ENCODE measurements at regions not wholly inside any gene's neighbourhood (a gene's known extent, or its start where the extent isn't known, plus 50 kb on each side); places are given as distances from the start of the nearest gene placed in this dataset.
"Not testable (repeated sequence)": the region's sequence is repeated elsewhere in the genome, so short reads cannot be mapped to it uniquely, and the experiment has no call there.

DNA sequence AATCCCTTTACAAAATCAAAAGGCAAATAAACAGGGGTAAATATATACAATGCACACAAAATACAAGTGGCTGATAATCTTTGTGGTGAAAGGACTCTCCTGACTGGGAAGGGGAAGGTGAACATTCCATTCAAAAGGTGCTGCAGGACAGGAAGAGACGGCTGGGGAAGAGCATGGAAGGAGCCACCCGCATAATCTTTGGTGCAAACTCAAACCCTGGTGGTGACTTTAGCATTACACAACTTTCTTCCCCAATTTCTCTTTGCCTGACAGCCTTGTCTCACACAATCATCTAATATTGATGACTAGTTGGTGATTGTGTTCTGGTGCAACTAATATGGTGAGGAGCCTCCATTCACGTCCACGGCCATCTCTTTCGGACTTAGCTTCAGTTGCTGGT lies 117.0 kb upstream of the EGFR start:
- no peak for DNase-seq

DNA sequence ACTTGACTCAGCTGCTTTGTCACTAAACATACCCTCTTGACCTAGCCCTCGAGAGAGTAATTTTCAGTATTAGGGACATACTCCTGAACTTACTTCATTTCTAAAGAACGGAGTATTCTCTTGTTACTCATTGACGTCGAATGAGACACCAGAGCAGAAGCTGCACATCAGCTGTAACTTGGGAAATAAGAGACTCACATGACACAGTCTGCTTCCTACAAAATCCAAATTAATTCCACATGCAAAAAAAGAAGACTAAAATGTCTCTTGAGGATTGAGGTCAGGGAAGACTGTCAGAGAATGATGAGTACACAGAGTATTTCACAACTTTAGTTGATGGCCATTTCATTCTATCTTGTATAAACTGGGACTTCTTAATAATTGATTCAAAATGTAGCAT lies 114.7 kb upstream of the EGFR start:
- DNase-seq, result no peak

DNA sequence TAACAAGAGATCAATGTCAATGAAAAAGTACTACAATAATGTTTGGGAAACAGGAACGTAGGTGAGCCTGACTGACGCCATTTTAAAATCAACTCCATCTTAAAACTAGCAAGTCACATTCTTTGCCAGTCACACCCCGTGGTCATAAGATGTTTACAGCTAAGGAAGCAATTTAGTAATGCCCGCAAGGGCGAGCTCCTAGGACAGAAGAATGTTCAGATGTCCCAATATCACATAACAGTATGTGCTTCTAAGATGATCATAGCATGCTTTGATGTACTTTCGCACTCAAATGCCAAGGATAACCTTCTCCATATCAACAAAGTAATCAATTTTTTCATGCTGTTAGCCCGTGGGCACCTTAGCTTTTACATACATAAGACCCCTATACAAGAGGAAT lies 113.8 kb upstream of the EGFR start:
- DNase-seq, result no peak

DNA sequence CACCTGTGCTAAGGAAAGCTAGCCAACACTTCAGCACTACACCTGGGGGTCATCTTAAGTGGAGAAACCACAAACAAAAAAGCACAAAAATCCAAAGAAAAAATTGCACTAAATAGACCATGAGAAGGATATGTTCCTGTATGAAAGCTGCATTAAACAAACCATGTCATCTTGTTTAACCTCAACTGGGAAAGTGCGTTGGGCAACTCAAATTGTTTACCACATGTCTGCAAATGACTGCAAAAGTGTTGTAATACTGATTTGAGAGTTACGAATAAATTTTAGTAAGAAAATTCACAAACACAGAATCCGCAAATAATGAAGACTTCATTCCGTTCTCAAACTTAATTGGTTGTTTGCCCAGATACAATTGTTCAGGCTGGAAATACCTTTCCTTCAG lies 111.9 kb upstream of the EGFR start:
- no peak for DNase-seq

DNA sequence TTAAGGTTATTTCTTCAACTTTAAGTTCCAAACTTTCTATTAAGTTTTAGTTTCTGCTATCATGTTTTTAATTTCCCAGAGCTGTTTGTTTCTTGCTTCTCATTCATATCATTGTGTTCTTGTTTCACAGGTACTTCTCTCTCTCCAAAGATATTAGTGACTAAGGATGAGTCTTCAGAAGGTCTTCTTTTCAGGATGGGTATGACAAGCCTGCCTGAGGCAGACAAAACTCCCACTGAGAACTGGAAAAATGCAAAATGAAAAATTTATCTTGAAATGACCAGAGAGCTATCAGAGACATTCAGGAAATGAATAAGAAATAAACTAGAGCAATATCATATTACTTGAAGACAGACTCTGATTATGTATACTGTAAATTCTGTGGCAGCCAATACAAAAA lies 110.8 kb upstream of the EGFR start:
- no peak for DNase-seq

DNA sequence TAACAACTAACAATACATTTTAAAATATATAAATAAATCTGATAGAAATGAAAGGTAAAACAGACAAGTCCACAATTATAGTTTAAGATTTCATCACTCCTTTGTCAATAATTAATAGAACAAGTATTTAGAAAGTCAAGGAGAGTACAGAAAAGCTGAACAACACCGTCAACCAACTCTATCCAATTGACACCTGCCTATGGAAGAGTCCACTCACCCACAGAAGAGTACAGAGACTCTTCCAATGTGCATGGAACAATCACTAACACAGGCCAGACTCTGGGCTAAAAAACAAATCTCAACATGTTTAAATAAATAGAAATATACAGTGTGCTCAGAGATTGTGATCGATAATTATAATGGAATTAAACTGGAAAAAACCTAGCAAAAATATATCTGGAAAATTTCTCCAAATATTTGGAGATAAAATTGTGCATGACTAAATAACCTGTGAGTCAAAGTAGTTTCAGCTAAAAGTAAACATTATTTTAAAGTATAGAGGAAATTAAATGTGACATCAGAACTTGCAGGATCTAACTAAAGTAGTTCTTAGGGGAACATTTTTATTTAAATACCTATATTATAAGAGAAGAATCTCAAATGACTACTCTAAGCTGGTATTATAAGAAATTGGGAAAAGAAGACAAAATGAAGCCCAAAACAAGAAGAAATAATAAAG lies 109.9 kb upstream of the EGFR start:
- DNase-seq, result no peak

DNA sequence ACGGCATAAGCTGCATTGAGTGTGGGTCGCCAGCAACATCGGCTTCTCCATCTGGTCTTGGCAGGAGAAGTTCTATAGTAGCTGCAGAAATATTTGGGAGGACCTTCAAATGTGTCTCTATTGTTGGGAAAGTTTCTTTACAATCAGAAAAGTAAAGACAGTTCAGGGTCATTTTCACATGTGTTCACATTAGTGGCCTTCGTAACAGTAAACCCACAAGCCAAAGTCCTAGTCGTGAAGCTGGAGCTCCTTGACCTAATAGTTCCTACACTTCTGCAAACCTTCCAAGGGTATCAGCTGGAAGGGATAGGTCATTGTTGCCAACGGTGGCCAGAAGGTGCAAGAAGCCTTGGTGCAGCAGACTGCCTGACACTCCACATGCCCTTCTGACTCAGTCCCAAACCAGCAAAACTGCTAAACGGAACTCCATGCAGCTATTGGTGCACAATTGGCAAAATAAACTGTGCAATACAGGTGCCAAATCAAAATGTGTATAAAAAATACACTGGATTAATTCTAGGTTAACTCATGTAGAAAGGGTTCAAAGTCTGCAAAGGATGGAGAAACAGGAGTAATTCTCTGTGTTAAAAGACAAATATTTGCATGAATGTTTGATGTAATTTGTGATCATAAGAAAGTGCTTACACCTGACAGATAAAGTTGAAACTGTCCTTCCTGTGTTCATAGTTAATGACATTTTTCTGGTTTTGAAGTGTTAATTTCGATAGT lies 102.8 kb upstream of the EGFR start:
- no peak for DNase-seq

DNA sequence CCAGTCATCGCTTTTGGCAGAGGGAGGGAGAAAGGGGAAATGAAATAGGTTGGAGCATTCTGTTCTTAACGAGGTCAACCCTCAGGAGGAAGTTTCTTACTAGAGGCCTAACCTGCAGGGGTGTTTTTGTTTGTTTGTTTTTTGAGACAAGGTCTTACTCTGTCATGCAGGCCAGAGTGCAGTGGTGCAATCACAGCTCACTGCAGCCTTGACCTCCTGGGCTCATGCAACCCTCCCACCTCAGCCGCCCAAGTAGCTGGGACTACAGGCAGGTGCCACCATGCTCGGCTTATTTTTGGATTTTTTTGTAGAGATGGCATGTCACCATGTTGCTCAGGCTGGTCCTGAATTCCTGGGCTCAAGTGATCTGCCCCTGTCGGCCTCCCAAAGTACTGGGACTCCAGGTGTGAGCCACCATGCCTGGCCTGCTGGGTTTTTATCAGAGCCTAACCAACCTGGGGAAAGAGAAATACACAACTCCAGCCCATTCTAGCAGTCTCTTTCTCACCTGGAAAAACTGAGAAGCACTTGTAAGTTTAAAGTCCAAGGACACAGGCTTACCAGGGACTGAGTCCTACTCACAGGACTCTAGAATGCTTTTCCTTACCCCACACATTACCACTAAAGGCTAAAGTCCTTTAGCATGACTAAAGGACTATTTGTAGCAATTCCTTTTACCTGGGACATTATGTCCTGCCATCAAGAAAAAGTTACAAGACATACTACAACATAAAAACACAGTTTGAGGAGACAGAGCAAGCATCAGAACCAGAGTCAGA lies 101.0 kb upstream of the EGFR start:
- DNase-seq, result no peak

DNA sequence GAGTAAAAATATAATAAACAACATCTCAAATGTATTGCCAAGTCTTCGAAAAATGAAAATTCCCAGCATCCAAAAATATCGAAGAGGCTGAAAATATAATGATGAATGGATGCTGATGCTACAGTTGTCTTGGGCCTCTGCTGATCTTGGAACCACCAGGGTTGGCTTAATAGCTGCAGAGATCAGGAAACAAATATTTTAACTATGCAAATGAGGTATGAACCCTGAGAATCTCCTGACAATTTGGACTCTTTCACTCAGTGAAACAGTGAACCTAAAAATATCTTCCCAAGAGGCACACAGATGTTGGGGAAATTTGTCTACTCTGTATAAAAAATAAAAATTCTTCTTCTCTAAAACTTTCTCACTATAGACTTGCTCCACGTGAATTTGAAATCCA lies 97.7 kb upstream of the EGFR start:
- no peak for DNase-seq

DNA sequence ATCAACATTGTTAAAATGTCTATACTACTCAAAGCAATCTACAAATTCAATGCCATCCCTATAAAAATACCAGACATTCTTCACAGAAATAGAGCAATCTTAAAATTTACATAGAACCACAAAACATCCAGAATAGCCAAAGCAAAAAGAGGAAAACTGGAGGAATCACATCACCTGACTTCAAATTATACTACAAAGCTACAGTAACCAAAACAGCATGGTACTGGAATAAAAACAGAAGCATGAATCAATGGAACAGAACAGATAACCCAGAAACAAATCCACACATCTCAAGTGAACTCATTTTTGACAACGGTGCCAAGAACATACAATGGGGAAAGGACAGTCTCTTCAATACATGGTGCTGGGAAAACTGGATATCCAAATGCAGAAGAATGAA lies 87.3 kb upstream of the EGFR start:
- DNase-seq, result no peak

DNA sequence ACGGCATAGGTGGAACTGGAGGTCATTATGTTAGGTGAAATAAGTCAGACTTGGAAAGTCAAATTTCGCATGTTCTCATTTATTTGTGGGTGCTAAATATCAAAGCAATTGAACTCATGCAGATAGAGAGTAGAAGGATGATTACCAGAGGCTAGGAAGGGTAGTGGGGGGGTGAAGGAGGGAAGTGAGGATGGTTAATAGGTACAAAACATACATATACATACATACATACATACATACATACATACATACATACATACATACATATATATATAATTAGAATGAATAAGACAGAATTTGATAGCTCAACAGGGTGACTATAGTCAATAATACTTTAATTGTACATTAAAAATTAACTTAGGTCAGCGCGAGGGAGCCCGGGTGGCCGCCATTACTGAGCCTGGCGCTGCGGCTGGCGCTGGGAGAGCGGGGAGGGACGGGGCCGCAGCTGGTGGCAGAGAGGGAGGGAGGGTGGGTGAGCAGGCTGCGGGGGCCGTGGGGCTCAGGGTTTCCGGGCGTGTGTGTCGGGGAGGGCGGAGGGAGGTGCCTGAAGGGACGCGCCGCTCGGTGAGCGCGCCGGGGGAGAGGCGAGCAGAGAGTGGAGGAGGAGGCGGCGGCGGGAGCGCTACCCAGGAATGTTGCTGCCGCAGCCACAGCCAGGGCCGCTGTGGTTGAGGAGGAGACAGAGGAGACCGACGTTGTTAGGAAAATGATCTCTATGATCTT lies 85.8 kb upstream of the EGFR start:
- no peak for DNase-seq

DNA sequence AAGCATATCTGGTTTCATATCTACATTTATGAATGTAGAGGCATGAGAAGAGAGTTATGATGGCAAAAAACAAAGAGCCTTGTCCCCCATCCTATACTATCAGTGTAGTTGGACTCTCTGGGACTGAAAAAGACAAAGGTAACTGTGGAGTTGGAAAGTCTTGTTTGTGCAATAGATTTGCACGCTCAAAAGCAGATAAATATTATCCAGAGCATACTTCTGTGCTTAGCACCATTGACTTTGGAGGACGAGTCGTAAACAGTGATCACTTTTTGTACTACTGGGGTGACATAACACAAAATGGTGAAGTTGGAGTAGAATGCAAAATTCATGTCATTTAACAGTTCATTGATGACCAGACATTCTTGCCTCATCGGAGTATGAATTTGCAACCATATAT lies 85.2 kb upstream of the EGFR start:
- no peak for DNase-seq

DNA sequence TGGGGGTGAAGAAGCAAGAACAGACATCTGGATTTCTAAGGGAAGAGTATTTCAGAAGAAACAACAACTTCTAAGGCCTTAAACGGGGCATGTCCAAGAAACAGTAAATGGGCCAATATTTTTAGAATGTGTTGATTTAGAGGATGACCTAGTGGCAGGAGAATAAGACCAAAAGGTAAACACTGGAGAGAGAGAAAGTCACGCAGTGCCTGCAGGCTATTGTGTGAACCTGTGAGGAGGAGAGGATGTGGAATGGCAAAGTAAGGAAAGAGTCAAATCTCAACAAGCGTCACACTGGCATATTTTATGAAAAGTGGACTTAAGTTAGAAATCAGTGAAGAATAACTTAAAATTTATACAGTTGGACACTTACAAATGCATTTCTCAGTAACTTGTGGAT lies 78.1 kb upstream of the EGFR start:
- DNase-seq, result no peak

DNA sequence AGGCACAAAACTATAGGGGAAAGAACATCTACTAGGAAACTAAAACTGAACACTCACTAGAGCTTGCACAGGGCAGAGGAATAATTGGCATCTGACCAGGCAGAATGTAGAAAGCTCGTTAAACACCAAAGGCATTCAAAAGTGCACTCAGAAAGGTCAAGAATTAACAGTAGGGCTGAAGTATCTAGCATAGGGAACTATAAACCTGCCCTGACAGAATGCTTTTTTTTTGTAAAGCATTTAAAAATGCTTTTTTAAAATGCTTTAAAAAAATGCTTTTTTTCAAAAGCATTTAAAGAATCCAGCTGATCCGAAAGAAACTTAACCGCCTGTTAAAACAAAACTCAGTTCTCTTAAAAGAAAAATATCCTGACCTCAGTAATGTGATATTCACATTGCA lies 74.6 kb upstream of the EGFR start:
- no peak for DNase-seq

DNA sequence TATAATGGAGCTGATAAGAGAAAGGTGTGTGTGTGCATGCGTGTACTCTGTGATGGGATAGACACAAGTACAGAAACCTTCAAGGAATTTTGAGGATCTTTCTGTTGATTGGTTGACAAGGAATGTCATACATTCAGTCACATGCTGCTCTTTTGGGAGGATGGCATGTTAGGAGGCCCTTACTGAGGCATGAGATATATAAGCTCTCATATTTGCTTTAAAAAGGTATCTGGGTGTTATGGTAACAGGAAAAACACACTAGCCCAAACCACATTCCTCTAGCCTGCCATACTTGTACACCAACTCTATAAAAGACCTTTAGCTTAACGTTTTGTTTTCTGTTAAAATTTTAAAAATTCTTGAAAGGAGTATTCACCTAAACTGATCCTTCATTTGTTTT lies 72.5 kb upstream of the EGFR start:
- no peak for DNase-seq

DNA sequence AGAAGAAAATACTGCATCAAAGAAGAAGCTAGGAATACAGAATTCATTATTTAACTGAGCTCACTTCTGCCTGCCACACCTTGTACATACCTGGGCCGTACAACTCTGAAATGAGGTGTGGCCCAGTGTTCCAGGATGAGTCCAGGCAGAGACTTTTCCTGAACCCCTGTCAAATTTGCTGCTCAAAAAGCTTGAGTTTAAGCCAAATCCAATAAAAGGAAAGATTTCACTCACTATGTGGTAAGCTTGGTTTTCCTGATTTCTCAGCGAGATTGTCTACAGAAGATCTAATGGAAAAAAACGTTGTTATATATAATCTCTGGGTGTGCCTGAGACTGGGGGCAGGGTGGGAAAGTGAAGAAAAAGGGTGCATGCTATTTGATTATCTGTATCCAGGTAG lies 72.1 kb upstream of the EGFR start:
- no peak for DNase-seq

DNA sequence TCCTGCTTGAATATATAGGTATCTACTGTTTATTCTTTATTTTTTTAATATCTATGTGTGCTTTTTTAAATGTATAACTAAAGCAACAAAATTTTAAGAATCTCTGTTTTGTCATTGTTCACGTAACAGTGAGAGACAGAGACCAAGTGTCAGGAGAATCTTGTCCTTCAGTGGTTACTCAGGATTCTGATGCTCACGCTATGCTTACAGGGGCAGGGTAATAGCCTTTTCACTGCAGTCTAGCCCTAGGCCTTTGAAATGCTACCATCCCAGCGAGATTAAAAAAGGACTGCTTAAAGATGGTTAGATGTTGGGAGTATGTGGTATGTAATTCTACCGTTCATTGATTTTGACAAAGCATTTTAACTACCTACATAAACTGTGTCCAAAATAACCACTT lies 71.6 kb upstream of the EGFR start:
- DNase-seq, result no peak

DNA sequence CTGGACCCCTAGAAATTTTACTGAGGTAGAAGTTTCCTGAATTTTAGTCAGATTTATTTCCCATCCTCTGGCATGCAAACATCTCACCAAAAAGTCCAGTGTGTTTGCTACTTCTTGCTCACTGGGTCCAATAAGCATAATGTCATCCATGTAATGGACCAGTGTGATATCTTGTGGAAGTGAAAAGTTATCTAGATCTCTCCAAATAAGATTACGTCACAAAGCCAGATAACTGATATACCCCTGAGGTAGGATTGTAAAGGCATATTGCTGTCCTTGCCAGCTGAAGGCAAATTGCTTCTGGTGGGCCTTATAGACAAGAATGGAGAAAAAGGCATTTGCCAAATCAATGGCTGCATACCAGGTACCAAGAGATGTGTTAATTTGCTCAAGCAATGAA lies 69.3 kb upstream of the EGFR start:
- DNase-seq, result not testable (repeated sequence)

DNA sequence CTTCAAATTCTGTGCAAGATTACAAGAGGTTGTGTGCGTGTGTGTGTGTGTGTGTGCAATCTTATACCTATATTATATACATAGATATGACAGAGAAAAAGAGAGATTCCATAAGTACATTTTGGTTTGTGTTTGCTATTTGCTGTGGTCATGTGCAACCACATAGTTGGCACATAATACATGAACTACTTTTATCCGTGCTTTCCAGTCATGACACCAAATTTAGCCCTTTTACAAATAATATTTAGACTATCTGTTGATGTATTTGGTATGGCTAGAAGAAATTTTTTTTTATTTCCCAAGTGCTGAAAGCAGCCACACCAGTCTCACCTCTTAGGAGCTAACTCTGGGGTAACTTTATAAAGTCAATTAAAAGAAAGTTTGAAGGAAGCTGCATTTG lies 63.5 kb upstream of the EGFR start:
- no peak for DNase-seq

DNA sequence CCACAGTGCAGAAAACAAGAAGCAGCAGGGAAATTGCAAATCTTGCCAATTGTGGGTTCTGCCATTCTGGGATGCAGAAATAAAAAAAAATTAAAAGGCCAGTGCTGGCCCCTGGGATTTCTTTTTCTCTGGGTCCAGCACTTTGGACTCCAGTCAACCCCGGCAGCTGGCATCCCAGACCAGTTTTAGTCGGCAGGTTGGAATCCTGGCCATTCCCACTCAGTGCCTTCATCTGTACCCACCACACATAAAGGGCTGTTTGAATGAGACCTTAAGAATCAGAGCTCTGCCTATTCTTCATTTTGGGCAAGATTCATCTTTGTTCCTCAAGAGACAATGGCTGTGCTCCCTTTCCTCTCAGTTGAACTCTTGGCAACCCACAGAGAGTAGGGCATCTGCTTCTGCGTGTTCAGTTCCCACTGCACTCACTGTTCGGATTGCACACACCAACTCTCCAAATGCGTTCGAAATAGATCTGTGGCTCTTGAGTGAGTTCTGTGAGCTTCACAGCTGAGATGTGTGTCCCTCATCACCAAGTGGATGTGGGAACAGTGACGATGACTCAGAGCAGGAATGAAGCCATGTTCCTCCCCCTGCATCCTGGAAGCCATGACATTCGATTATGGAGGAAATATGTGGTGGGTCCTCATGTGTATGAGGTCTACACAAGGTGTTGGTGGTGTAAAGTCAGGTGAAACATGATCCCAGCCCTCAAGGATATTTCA lies 63.0 kb upstream of the EGFR start:
- DNase-seq, result no peak

DNA sequence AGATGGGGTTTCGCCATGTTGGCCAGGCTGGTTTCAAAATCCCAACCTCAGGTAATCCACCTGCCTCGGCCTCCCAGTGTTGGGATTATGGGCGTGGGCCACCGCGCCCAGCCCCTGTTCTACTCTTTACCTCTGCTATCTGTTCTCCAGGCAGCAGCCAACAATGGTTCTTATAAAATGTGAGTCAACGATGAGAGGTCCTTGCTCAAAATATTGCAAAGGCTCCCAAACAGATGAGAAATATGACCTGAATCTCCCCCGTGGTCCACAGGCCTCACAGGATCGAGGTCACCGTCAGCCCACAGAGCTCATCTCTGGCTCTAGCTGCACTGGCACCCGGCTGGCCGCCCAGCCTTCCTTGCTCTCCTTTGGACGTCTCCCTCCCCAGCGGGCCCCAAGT lies 62.0 kb upstream of the EGFR start:
- no peak for DNase-seq

DNA sequence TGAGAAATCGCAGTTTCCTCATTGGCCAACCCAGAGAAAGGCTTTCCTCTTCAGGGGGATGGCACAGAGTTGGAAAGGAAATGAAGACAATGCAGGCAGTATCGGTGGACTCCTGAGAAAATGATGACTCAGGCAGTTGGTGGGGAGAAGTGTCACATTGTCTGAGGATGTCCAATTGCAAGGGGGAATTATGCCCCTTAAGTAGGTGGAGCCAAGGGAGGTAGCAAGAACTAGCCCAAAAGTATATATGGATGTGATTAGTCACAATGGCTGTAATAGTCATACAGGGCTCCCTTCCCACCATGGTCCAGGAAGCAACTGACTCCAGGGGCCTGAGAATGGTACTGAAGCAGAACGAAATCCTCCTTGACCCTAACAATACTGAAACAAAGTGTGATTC lies 58.3 kb upstream of the EGFR start:
- no peak for DNase-seq

DNA sequence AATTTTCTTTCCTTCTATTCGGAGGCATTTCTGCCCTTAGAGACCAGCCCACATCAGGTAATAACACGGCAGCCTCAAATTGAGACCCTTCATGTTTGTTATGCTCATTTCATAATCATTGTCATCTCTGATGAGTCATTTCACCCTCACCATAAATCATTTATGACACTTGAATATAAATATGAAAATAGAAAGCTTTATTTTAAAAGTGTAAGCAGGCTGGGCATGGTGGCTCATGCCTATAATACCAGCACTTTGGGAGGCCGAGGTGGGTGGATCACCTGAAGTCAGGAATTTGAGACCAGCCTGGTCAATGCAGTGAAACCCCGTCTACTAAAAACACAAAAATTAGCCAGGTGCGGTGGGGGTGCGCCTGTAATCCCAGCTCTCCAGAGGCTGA lies 57.4 kb upstream of the EGFR start:
- no peak for DNase-seq

Data from activated CD4-positive, alpha-beta T cell treated with anti-CD3 and anti-CD28 coated beads, Interleukin-2, Interleukin-6, amounts not matched to agents 100 ng/mL and 50 ng/mL, durations not matched to agents 16 hours and 8 hours (primary cell).